Right lobe of liver (tissue), 4 donors: ENCODE measurements at regions not wholly inside any gene's neighbourhood (a gene's known extent, or its start where the extent isn't known, plus 50 kb on each side); places are given as distances from the start of the nearest gene placed in this dataset.

Experiments
- POLR2A ChIP-seq: fragments of 450-650 bp; IDR thresholded peaks from one replicate; pipeline ENCODE4 v1.6.1; 2017; ENCODE audit warnings: antibody characterized with exemption, mild to moderate bottlenecking
- TF ChIP-seq, protein P1 (sequence below), 4 donors: fragments of 200-600 bp in 3 of 4; fragments of 450-650 bp in 1 of 4; IDR thresholded peaks; one replicate each; pipeline versions ENCODE4 v1.5.1 to v1.8.0; 2016 to 2022; ENCODE audit warnings: antibody characterized with exemption in 4 of 4, mild to moderate bottlenecking in 2 of 4
- donor health status: DM: no; HTN: no; CAD: no.
- donor health status: DM: no; HTN: no; CAD: no.
- donor health status: DM: no; HTN: yes; CAD: no.

DNA sequence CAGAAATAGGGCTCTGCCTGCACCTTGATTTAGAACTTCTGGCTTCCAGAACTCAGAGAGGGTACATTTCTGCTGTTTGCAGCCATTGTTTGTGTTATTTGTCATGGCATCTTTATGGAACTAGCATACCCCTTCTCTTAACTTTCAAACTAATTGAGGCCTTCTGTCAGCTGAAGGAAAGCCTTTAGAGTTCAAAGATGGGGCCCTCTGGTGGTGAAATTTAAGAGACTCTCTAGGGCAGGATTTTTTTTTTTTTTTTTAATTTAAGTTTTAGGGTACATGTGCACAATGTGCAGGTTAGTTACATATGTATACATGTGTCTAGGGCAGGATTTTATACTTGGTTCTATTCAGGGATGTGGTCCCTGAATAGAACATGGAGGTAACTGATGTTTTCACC, 260.6 kb upstream of the LINC00305 start:
- TF ChIP-seq, protein P1, sequence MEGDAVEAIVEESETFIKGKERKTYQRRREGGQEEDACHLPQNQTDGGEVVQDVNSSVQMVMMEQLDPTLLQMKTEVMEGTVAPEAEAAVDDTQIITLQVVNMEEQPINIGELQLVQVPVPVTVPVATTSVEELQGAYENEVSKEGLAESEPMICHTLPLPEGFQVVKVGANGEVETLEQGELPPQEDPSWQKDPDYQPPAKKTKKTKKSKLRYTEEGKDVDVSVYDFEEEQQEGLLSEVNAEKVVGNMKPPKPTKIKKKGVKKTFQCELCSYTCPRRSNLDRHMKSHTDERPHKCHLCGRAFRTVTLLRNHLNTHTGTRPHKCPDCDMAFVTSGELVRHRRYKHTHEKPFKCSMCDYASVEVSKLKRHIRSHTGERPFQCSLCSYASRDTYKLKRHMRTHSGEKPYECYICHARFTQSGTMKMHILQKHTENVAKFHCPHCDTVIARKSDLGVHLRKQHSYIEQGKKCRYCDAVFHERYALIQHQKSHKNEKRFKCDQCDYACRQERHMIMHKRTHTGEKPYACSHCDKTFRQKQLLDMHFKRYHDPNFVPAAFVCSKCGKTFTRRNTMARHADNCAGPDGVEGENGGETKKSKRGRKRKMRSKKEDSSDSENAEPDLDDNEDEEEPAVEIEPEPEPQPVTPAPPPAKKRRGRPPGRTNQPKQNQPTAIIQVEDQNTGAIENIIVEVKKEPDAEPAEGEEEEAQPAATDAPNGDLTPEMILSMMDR (IDR thresholded peaks at IDR 0.05), result peak; percentile 43 to 59 (median 51)
- no peak for TF ChIP-seq POLR2A
